CD14-positive monocyte (primary cell): ENCODE measurements at regions not wholly inside any gene's neighbourhood (a gene's known extent, or its start where the extent isn't known, plus 50 kb on each side); places are given as distances from the start of the nearest gene placed in this dataset.

Experiments
- DNase-seq, 3 donors: peaks; one replicate each; pipeline ENCODE4 v3.0.0-alpha.2; 2011 to 2022
- H2AFZ ChIP-seq: 2 replicates; pipeline ENCODE4 v1.6.0; 2012; ENCODE audit warnings: mild to moderate bottlenecking, low read depth, low read length, inconsistent platforms; ENCODE audit not compliant: insufficient read depth, poor library complexity, severe bottlenecking
- H3K27ac ChIP-seq, 2 donors: 1 replicate in 1 of 2; 2 replicates in 1 of 2; pipeline ENCODE4 v1.5.1; 2012 to 2013; ENCODE audit warnings: low read length in 2 of 2, control low read depth in 1 of 2, inconsistent platforms in 1 of 2, low read depth in 1 of 2, mild to moderate bottlenecking in 1 of 2
- H3K27me3 ChIP-seq, 2 donors: one replicate each; pipeline versions ENCODE4 v1.6.0 to v1.6.1; 2011 to 2013; ENCODE audit warnings: low read length in 2 of 2; ENCODE audit not compliant: control insufficient read depth in 2 of 2, insufficient read depth in 2 of 2
- H3K36me3 ChIP-seq, 2 donors: replicated peaks in 1 of 2; 1 replicate in 1 of 2; 2 replicates in 1 of 2; pipeline versions ENCODE4 v1.5.1 to v1.6.1; 2012 to 2013; ENCODE audit warnings: low read length in 2 of 2, control low read depth in 1 of 2, inconsistent platforms in 1 of 2, mild to moderate bottlenecking in 1 of 2; ENCODE audit not compliant: insufficient read depth in 2 of 2, control insufficient read depth in 1 of 2
- H3K4me1 ChIP-seq, 2 donors: 1 replicate in 1 of 2; 2 replicates in 1 of 2; pipeline versions ENCODE4 v1.5.1 to v1.6.1; 2012 to 2013; ENCODE audit warnings: low read length in 2 of 2, control low read depth in 1 of 2, inconsistent platforms in 1 of 2, mild to moderate bottlenecking in 1 of 2, moderate library complexity in 1 of 2; ENCODE audit not compliant: insufficient read depth in 2 of 2, control insufficient read depth in 1 of 2
- H3K4me2 ChIP-seq: replicated peaks from 2 replicates; pipeline ENCODE3; 2012; ENCODE audit warnings: low read length, moderate library complexity, mild to moderate bottlenecking; ENCODE audit not compliant: poor library complexity, severe bottlenecking; ENCODE audit errors: extremely low read depth
- H3K4me3 ChIP-seq, 3 experiments: fragments of 200-600 bp in 1 of 3; sonication (generic) in 1 of 3; replicated peaks in 1 of 3; 1 replicate in 2 of 3; 2 replicates in 1 of 3; pipeline ENCODE4 v1.5.1; 2011 to 2013; ENCODE audit warnings: low read length in 3 of 3, mild to moderate bottlenecking in 3 of 3, control low read depth in 2 of 3, low read depth in 2 of 3, inconsistent platforms in 1 of 3, moderate library complexity in 1 of 3
- H3K79me2 ChIP-seq: 2 replicates; pipeline ENCODE4 v1.6.0; 2012; ENCODE audit warnings: mild to moderate bottlenecking, control low read depth, inconsistent platforms, low read length, moderate library complexity; ENCODE audit not compliant: insufficient read depth
- H3K9ac ChIP-seq: 2 replicates; pipeline ENCODE4 v1.6.0; 2017; ENCODE audit warnings: low read length, mild to moderate bottlenecking; ENCODE audit not compliant: insufficient read depth, poor library complexity, severe bottlenecking
- H3K9me3 ChIP-seq, 2 donors: replicated peaks in 1 of 2; 1 replicate in 1 of 2; 2 replicates in 1 of 2; pipeline versions ENCODE4 v1.5.1 to v1.6.1; 2012 to 2013; ENCODE audit warnings: low read length in 2 of 2, control low read depth in 1 of 2; ENCODE audit not compliant: control insufficient read depth in 1 of 2, insufficient read depth in 1 of 2
- H4K20me1 ChIP-seq: 2 replicates; pipeline ENCODE4 v1.6.0; 2012; ENCODE audit warnings: mild to moderate bottlenecking, low read length, control low read depth, moderate library complexity; ENCODE audit not compliant: insufficient read depth
- H3K27ac Mint-ChIP-seq, 7 donors: one replicate each; pipeline ENCODE4 v1.8.0; 2020; ENCODE audit warnings: mild to moderate bottlenecking in 7 of 7, mixed read lengths in 7 of 7, moderate library complexity in 6 of 7, inconsistent platforms in 2 of 7
- H3K27me3 Mint-ChIP-seq, 3 donors: one replicate each; pipeline ENCODE4 v1.8.0; 2021 to 2022; ENCODE audit warnings: low read depth in 3 of 3, mild to moderate bottlenecking in 3 of 3, mixed read lengths in 3 of 3, moderate library complexity in 3 of 3, inconsistent platforms in 1 of 3
- H3K36me3 Mint-ChIP-seq, 2 donors: one replicate each; pipeline ENCODE4 v1.8.0; 2020; ENCODE audit warnings: mixed read lengths in 2 of 2, inconsistent platforms in 1 of 2, mild to moderate bottlenecking in 1 of 2
- H3K4me1 Mint-ChIP-seq: one replicate; pipeline ENCODE4 v1.8.0; 2020; ENCODE audit warnings: mild to moderate bottlenecking, mixed read lengths
- H3K4me3 Mint-ChIP-seq, 2 donors: one replicate each; pipeline ENCODE4 v1.8.0; 2020; ENCODE audit warnings: mild to moderate bottlenecking in 2 of 2, mixed read lengths in 2 of 2, moderate library complexity in 1 of 2
- H3K9me3 Mint-ChIP-seq, 7 donors: one replicate each; pipeline ENCODE4 v1.8.0; 2020 to 2022; ENCODE audit warnings: mixed read lengths in 7 of 7, mild to moderate bottlenecking in 6 of 7, moderate library complexity in 6 of 7, inconsistent platforms in 2 of 7
- WGBS: methylation state at CpG from one replicate; pipeline ENCODE4 v1.1.5; 2013; ENCODE audit warnings: missing lambda C conversion rate; ENCODE audit not compliant: insufficient coverage; 5-methylcytosine and 5-hydroxymethylcytosine counted together
- intact Hi-C, 2 donors: fragments of 100-400 bp; cut with micrococcal nuclease; formaldehyde crosslinking; loops; one replicate each; pipeline versions ENCODE4 v1.15.0 to v1.15.1; 2023
- TF ChIP-seq, protein P1 (sequence below): fragments of 200-600 bp; IDR thresholded peaks from one replicate; pipeline ENCODE4 v1.8.0; 2022; ENCODE audit warnings: antibody characterized with exemption, mild to moderate bottlenecking

- H3K36me3 Mint-ChIP-seq: no peaks in the 10 kb centered on the region
- H3K4me2 ChIP-seq: no peak overlapping the region
- no peaks in the 10 kb centered on the region for H3K4me1 ChIP-seq
- no peaks in the 10 kb centered on the region for H3K27me3 ChIP-seq
- no peaks in the 10 kb centered on the region for H3K36me3 ChIP-seq
- no peak overlapping the region for H3K27ac ChIP-seq
- H4K20me1 ChIP-seq: no peaks in the 10 kb centered on the region
- no peak overlapping the region for H3K9ac ChIP-seq
- H3K4me3 ChIP-seq: no peak overlapping the region
- H3K27ac Mint-ChIP-seq: no peak overlapping the region
- H3K27me3 Mint-ChIP-seq: peaks cover 0 to 2% (median 0%) of the 10 kb centered on the region in 3 donors
- H3K4me1 Mint-ChIP-seq: no peaks in the 10 kb centered on the region
- H2AFZ ChIP-seq: no peak overlapping the region
- intact Hi-C loops: no loop called here
- DNase-seq: no peak
- H3K9me3 ChIP-seq: no peaks in the 10 kb centered on the region
- H3K9me3 Mint-ChIP-seq: peaks cover 0 to 2% (median 0%) of the 10 kb centered on the region in 7 donors
- H3K79me2 ChIP-seq: no peaks in the 10 kb centered on the region
- TF ChIP-seq, protein P1, sequence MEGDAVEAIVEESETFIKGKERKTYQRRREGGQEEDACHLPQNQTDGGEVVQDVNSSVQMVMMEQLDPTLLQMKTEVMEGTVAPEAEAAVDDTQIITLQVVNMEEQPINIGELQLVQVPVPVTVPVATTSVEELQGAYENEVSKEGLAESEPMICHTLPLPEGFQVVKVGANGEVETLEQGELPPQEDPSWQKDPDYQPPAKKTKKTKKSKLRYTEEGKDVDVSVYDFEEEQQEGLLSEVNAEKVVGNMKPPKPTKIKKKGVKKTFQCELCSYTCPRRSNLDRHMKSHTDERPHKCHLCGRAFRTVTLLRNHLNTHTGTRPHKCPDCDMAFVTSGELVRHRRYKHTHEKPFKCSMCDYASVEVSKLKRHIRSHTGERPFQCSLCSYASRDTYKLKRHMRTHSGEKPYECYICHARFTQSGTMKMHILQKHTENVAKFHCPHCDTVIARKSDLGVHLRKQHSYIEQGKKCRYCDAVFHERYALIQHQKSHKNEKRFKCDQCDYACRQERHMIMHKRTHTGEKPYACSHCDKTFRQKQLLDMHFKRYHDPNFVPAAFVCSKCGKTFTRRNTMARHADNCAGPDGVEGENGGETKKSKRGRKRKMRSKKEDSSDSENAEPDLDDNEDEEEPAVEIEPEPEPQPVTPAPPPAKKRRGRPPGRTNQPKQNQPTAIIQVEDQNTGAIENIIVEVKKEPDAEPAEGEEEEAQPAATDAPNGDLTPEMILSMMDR: no peak
- no peak overlapping the region for H3K4me3 Mint-ChIP-seq
Observed at GRCh38 chr16:64184156-64184555, 937.7 kb downstream of the CDH11 start.

DNA sequence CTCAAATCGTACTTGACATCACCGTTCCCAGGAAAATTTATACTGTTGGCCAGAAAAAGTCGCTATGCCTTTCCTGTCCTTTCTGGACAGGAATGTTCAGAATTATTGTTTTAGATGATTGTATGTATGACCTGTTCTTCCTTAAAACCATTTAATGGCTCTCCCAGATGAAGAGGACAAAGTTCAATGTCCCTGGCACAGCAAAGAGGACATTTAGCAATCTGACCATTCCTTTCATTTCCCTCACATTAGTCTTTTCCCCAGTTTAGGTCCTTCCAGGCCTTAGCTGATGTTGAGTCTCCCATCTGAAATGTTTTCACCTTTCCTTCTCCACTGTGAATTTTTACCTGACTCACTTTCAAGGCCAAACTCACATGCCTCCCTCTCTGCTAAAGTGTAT lies 938.9 kb downstream of the CDH11 start:
- H3K4me3 Mint-ChIP-seq: no peak overlapping the region
- no peak for DNase-seq

More for the DNA sequence above, 938.9 kb downstream of the CDH11 start:
- no peak overlapping the region for H3K4me3 ChIP-seq
- TF ChIP-seq, protein P1: no peak
- H3K9ac ChIP-seq: no peak overlapping the region
- no peak overlapping the region for H3K4me2 ChIP-seq
- H3K4me1 ChIP-seq: no peaks in the 10 kb centered on the region
- no peak overlapping the region for H2AFZ ChIP-seq
- no CpG with 5 or more reads among the region's 3 CpGs for WGBS
- H3K79me2 ChIP-seq: no peaks in the 10 kb centered on the region
- H3K27me3 ChIP-seq: no peaks in the 10 kb centered on the region
- intact Hi-C loops: no loop called here
- no peak overlapping the region for H3K27ac ChIP-seq
- H3K27me3 Mint-ChIP-seq: peaks cover 0 to 2% (median 0%) of the 10 kb centered on the region in 3 donors
- H4K20me1 ChIP-seq: no peaks in the 10 kb centered on the region
- peaks cover 5 to 7% of the 10 kb centered on the region in 2 donors for H3K9me3 ChIP-seq
- no peaks in the 10 kb centered on the region for H3K36me3 Mint-ChIP-seq
- no peaks in the 10 kb centered on the region for H3K36me3 ChIP-seq
- H3K4me1 Mint-ChIP-seq: no peaks in the 10 kb centered on the region
- peaks cover 2 to 9% (median 5%) of the 10 kb centered on the region in 7 donors for H3K9me3 Mint-ChIP-seq
- no peak overlapping the region for H3K27ac Mint-ChIP-seq
